HepG2 (cell line): ENCODE measurements at regions not wholly inside any gene's neighbourhood (a gene's known extent, or its start where the extent isn't known, plus 50 kb on each side); places are given as distances from the start of the nearest gene placed in this dataset.

ENCODE experiments used
- ATAC-seq: fragments of 200-7000 bp; cut with Tn5 transposase; 3 replicates; pipeline ENCODE4 v1.9.1; 2020; ENCODE audit warnings: mild to moderate bottlenecking, moderate library complexity
- BruUV-seq: library from RNA; stranded (reverse); fragments of 400-500 nt; replicated peaks from 2 replicates; lab custom pipeline; 2021; lab: Mats Ljungman, UMichigan
- CTCF ChIA-PET: fragments of 300-600 bp; formaldehyde crosslinking; extraction: SDS; loops from one replicate; lab custom pipeline; 2021; ENCODE audit warnings: low total read pairs, inconsistent platforms, low intra/inter-chr PET ratio; lab: Yijun Ruan, JAX
- POLR2A ChIA-PET: fragments of 350-600 bp; sonication (Branson Sonifier 250); formaldehyde crosslinking; loops from one replicate; lab custom pipeline; 2020; ENCODE audit warnings: antibody characterized with exemption, inconsistent platforms; lab: Yijun Ruan, JAX
- DNase-seq: peaks from one replicate; pipeline ENCODE4 v3.0.0-alpha.2; 2015; ENCODE audit warnings: low spot score
- FAIRE-seq: peaks from 3 replicates; lab custom pipeline; 2011; peaks lifted over from hg19 to GRCh38; lab: Jason Lieb, UNC
- H2AFZ ChIP-seq: one replicate; pipeline ENCODE4 v1.6.1; 2011; ENCODE audit warnings: low read length, inconsistent platforms
- H3K27ac ChIP-seq: fragments of 300-600 bp; 3 replicates; pipeline ENCODE4 v1.8.0; 2011; ENCODE audit warnings: mixed run types, mild to moderate bottlenecking, mixed read lengths, low read length, inconsistent platforms; ENCODE audit not compliant: insufficient read depth; ENCODE audit errors: extremely low read length
- H3K27me3 ChIP-seq, 2 experiments: fragments of 200-600 bp in 1 of 2; 2 replicates in 1 of 2; 3 replicates in 1 of 2; pipeline versions ENCODE4 v1.6.0 to v1.8.0; 2011; ENCODE audit warnings: low read length in 2 of 2, mild to moderate bottlenecking in 2 of 2, moderate library complexity in 2 of 2, inconsistent platforms in 1 of 2; ENCODE audit not compliant: insufficient read depth in 2 of 2, control insufficient read depth in 1 of 2
- H3K36me3 ChIP-seq, 2 experiments: fragments of 200-600 bp in 1 of 2; replicated peaks in 1 of 2; 2 replicates in 1 of 2; 3 replicates in 1 of 2; pipeline versions ENCODE4 v1.5.1 to v1.8.0; 2011; ENCODE audit warnings: low read length in 2 of 2, inconsistent platforms in 1 of 2; ENCODE audit not compliant: insufficient read depth in 2 of 2, control insufficient read depth in 1 of 2
- H3K4me1 ChIP-seq: 2 replicates; pipeline ENCODE4 v1.5.1; 2012; ENCODE audit warnings: low read length, inconsistent platforms; ENCODE audit not compliant: insufficient read depth
- H3K4me2 ChIP-seq: 2 replicates; pipeline ENCODE4 v1.6.0; 2011; ENCODE audit warnings: low read depth, low read length, inconsistent platforms
- H3K4me3 ChIP-seq, 3 experiments: fragments of 200-600 bp in 1 of 3; sonication (generic), shearing (Covaris generic) in 1 of 3; replicated peaks in 1 of 3; 2 replicates each; pipeline ENCODE4 v1.5.1; 2011 to 2016; ENCODE audit warnings: low read length in 3 of 3, inconsistent platforms in 2 of 3, low read depth in 2 of 3, mild to moderate bottlenecking in 2 of 3, control low read depth in 1 of 3, mixed read lengths in 1 of 3; ENCODE audit not compliant: insufficient read depth in 1 of 3
- H3K79me2 ChIP-seq: one replicate; pipeline ENCODE4 v1.6.1; 2011; ENCODE audit warnings: low read length, inconsistent platforms; ENCODE audit not compliant: insufficient read depth
- H3K9ac ChIP-seq: 2 replicates; pipeline ENCODE4 v1.6.0; 2011; ENCODE audit warnings: mild to moderate bottlenecking, low read depth, low read length, inconsistent platforms; ENCODE audit not compliant: insufficient read depth
- H3K9me3 ChIP-seq: 2 replicates; pipeline ENCODE4 v1.5.1; 2012; ENCODE audit warnings: mild to moderate bottlenecking, low read length
- H4K20me1 ChIP-seq: 2 replicates; pipeline ENCODE4 v1.6.0; 2011; ENCODE audit warnings: inconsistent platforms, mild to moderate bottlenecking, low read length, moderate library complexity; ENCODE audit not compliant: insufficient read depth
- ISX ChIP-seq: sonication (generic); formaldehyde crosslinking; conservative IDR thresholded peaks from 2 replicates; pipeline ENCODE4 v1.5.0; 2020; ENCODE audit warnings: missing genetic modification reagents
- KDM6A ChIP-seq: IDR thresholded peaks from 2 replicates; pipeline ENCODE4 v1.6.1; 2016; ENCODE audit warnings: low read depth
- LRRFIP1 ChIP-seq: sonication (generic); formaldehyde crosslinking; conservative IDR thresholded peaks from 2 replicates; pipeline ENCODE4 v1.4.0; 2020; ENCODE audit warnings: missing genetic modification reagents
- PRDM15 ChIP-seq: sonication (generic); formaldehyde crosslinking; IDR thresholded peaks from 2 replicates; pipeline ENCODE4 v1.4.0; 2020; ENCODE audit warnings: missing genetic modification reagents
- SIN3A ChIP-seq: IDR thresholded peaks from 2 replicates; pipeline ENCODE4 v1.6.1; 2011; ENCODE audit warnings: low read depth, mild to moderate bottlenecking, control low read depth, low read length, borderline replicate concordance
- TP53 ChIP-seq: sonication (generic); formaldehyde crosslinking; conservative IDR thresholded peaks from 2 replicates; pipeline ENCODE4 v1.4.0; 2020; ENCODE audit warnings: missing genetic modification reagents
- ZBTB34 ChIP-seq: sonication (generic); formaldehyde crosslinking; IDR thresholded peaks from 2 replicates; pipeline ENCODE4 v1.8.0; 2022; ENCODE audit warnings: mild to moderate bottlenecking, missing genetic modification reagents
- ZFY ChIP-seq: sonication (generic); formaldehyde crosslinking; IDR thresholded peaks from 2 replicates; pipeline ENCODE4 v1.4.0; 2020; ENCODE audit warnings: missing genetic modification reagents
- ZNF318 ChIP-seq: sonication (generic); formaldehyde crosslinking; IDR thresholded peaks from 2 replicates; pipeline ENCODE4 v1.4.0; 2020; ENCODE audit warnings: mild to moderate bottlenecking, missing genetic modification reagents
- WGBS: methylation state at CpG from one replicate; pipeline ENCODE4 v1.1.6; 2017; ENCODE audit warnings: low lambda C conversion rate; 5-methylcytosine and 5-hydroxymethylcytosine counted together
- in situ Hi-C: cut with HindIII; loops from 2 replicates; pipeline ENCODE4 v1.10.0; 2017; ENCODE audit warnings: low pct_unique_long_range_greater_than_20kb; ENCODE audit not compliant: extremely low pct_ligation_motif_present
- intact Hi-C: fragments of 100-400 bp; cut with micrococcal nuclease; formaldehyde crosslinking; loops from one replicate; pipeline ENCODE4 v1.10.0; 2022; ENCODE audit not compliant: unreplicated experiment

GRCh38 chr5:100165309-100165708 is 369.9 kb upstream of the FAM174A start:
- no peak overlapping the region for H2AFZ ChIP-seq
- ChIA-PET CTCF (no interaction called here), POLR2A (no interaction called here)
- no peaks in the 10 kb centered on the region for H4K20me1 ChIP-seq
- no peak overlapping the region for H3K27ac ChIP-seq
- DNase-seq (no peak), ATAC-seq (no peak), FAIRE-seq (no peak)
- 0% methylated on average over 1 of the region's 1 CpG for WGBS
- H3K4me1 ChIP-seq, result no peaks in the 10 kb centered on the region
- H3K79me2 ChIP-seq, result no peaks in the 10 kb centered on the region
- no peaks in the 10 kb centered on the region for H3K36me3 ChIP-seq
- H3K4me3 ChIP-seq, result no peak overlapping the region
- H3K9me3 ChIP-seq, result peaks cover 39% of the 10 kb centered on the region
- no peak overlapping the region for H3K4me2 ChIP-seq
- H3K9ac ChIP-seq, result no peak overlapping the region
- H3K27me3 ChIP-seq, result no peaks in the 10 kb centered on the region; a peak in 1 of 5 replicates
- no TSS peak for BruUV-seq
- intact Hi-C loops (no loop called here), in situ Hi-C loops (no loop called here)
- TF ChIP-seq ZNF318 (CRISPR knock-in tag), result no peak
- TF ChIP-seq KDM6A (CRISPR knock-in tag), result no peak
- TF ChIP-seq ZBTB34 (CRISPR knock-in tag), result no peak
- TF ChIP-seq PRDM15 (CRISPR knock-in tag), result no peak
- TF ChIP-seq ZFY (CRISPR knock-in tag), result no peak
- TF ChIP-seq TP53 (CRISPR knock-in tag), result no peak
- no peak for TF ChIP-seq ISX
- TF ChIP-seq LRRFIP1 (CRISPR knock-in tag), result no peak
- no peak for TF ChIP-seq SIN3A
